CD4-positive, CD25-positive, alpha-beta regulatory T cell (primary cell): ENCODE measurements at regions not wholly inside any gene's neighbourhood (a gene's known extent, or its start where the extent isn't known, plus 50 kb on each side); places are given as distances from the start of the nearest gene placed in this dataset.

Experiments used
- ATAC-seq, 2 donors: fragments of 150-1000 bp; cut with Tn5 transposase; one replicate each; pipeline ENCODE4 v1.10.0; 2021; ENCODE audit warnings: low read depth in 2 of 2, moderate number of reproducible peaks in 2 of 2, moderate library complexity in 1 of 2
- DNase-seq, 3 donors: peaks; one replicate each; pipeline versions ENCODE4 v3.0.0 to v3.0.0-alpha.2; 2012 to 2022; ENCODE audit warnings: mixed read lengths in 1 of 3
- H3K27ac ChIP-seq: one replicate; pipeline ENCODE4 v1.7.0; 2013; ENCODE audit warnings: mild to moderate bottlenecking, low read length; ENCODE audit not compliant: insufficient read depth, poor library complexity, severe bottlenecking
- H3K27me3 ChIP-seq: one replicate; pipeline ENCODE4 v1.7.0; 2013; ENCODE audit warnings: low read length; ENCODE audit not compliant: control insufficient read depth, insufficient read depth
- H3K36me3 ChIP-seq: one replicate; pipeline ENCODE4 v1.7.0; 2013; ENCODE audit warnings: mild to moderate bottlenecking, low read length, moderate library complexity; ENCODE audit not compliant: control insufficient read depth, insufficient read depth
- H3K4me1 ChIP-seq: 2 replicates; pipeline ENCODE4 v1.7.0; 2013; ENCODE audit warnings: mild to moderate bottlenecking, low read length; ENCODE audit not compliant: insufficient read depth, control insufficient read depth, poor library complexity, severe bottlenecking
- H3K4me3 ChIP-seq: one replicate; pipeline ENCODE4 v1.7.0; 2013; ENCODE audit warnings: low read depth, mild to moderate bottlenecking, low read length, moderate library complexity
- H3K9me3 ChIP-seq, 2 experiments: 1 replicate in 1 of 2; 2 replicates in 1 of 2; pipeline ENCODE4 v1.7.0; 2013; ENCODE audit warnings: low read length in 2 of 2, mild to moderate bottlenecking in 1 of 2, moderate library complexity in 1 of 2; ENCODE audit not compliant: control insufficient read depth in 2 of 2
- H3K27ac Mint-ChIP-seq, 3 donors: one replicate each; pipeline ENCODE4 v1.8.0; 2020 to 2022; ENCODE audit warnings: mild to moderate bottlenecking in 3 of 3, mixed read lengths in 3 of 3, moderate library complexity in 2 of 3
- H3K27me3 Mint-ChIP-seq: one replicate; pipeline ENCODE4 v1.8.0; 2022; ENCODE audit warnings: mild to moderate bottlenecking, mixed read lengths
- H3K36me3 Mint-ChIP-seq: one replicate; pipeline ENCODE4 v1.8.0; 2020; ENCODE audit warnings: mixed read lengths
- H3K4me1 Mint-ChIP-seq, 4 donors: one replicate each; pipeline ENCODE4 v1.8.0; 2020 to 2022; ENCODE audit warnings: mixed read lengths in 4 of 4, mild to moderate bottlenecking in 1 of 4
- H3K4me3 Mint-ChIP-seq, 4 donors: one replicate each; pipeline ENCODE4 v1.8.0; 2020 to 2022; ENCODE audit warnings: mild to moderate bottlenecking in 4 of 4, mixed read lengths in 4 of 4, moderate library complexity in 3 of 4
- H3K9me3 Mint-ChIP-seq, 7 donors: one replicate each; pipeline ENCODE4 v1.8.0; 2020 to 2022; ENCODE audit warnings: mixed read lengths in 7 of 7, mild to moderate bottlenecking in 3 of 7, moderate library complexity in 2 of 7

DNA sequence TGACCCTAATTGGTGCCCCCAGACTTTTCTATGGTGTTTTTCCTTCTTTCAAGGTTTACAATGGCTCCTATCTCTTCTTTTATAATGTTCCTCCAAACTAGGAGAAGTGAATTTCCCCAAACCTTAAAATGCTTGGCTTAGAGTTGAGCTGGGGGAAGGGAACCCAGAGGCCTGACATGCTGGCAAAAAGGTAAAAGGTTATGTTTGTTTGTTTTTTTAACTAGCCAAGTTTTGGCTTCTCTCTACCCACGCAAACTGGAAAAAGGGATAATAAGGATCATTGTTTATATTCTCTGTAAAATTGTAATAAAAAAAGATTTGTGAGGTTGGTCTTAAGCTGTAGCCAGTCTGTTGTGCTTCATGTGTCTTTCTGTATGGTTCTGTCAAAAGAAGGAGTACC, 477.0 kb downstream of the IPMK start:
- Mint-ChIP-seq H3K9me3 (peaks cover 0 to 12% (median 7%) of the 10 kb centered on the region in 7 donors), H3K27me3 (no peaks in the 10 kb centered on the region), H3K4me3 (no peak overlapping the region), H3K27ac (no peak overlapping the region), H3K4me1 (no peaks in the 10 kb centered on the region), H3K36me3 (no peaks in the 10 kb centered on the region)
- H3K4me1 ChIP-seq = no peaks in the 10 kb centered on the region
- H3K27me3 ChIP-seq = no peaks in the 10 kb centered on the region
- ATAC-seq (no peak), DNase-seq (no peak)
- H3K9me3 ChIP-seq = no peaks in the 10 kb centered on the region
- no peaks in the 10 kb centered on the region for H3K36me3 ChIP-seq
- no peak overlapping the region for H3K4me3 ChIP-seq
- H3K27ac ChIP-seq = no peak overlapping the region

DNA sequence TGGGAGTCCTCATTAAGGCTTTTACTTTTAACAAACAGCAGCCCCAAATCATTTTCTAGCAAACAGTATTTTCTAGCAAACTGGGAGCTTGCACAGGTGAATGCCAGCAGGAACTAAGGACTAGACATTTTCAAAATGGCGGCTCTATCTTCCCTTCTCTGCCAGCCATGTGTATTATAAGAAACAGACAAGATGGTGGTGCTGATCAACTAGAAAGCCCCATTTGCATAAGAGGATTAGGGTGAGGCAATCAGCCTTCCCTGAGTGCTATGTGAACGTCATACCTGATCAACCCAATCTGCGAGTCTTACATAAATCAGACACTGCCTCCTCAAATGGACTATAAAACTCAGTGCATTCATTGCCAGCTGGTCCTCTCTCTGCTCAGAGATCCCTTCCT, 479.6 kb downstream of the IPMK start:
- Histone ChIP-seq H3K4me1 (no peaks in the 10 kb centered on the region), H3K36me3 (no peaks in the 10 kb centered on the region), H3K27me3 (no peaks in the 10 kb centered on the region), H3K9me3 (no peaks in the 10 kb centered on the region), H3K4me3 (no peak overlapping the region), H3K27ac (no peak overlapping the region)
- no peaks in the 10 kb centered on the region for H3K27me3 Mint-ChIP-seq
- no peaks in the 10 kb centered on the region for H3K36me3 Mint-ChIP-seq
- H3K9me3 Mint-ChIP-seq = peaks cover 0 to 14% (median 9%) of the 10 kb centered on the region in 7 donors
- H3K4me3 Mint-ChIP-seq = no peak overlapping the region
- ATAC-seq (no peak), DNase-seq (no peak)
- no peak overlapping the region for H3K27ac Mint-ChIP-seq
- no peaks in the 10 kb centered on the region for H3K4me1 Mint-ChIP-seq

DNA sequence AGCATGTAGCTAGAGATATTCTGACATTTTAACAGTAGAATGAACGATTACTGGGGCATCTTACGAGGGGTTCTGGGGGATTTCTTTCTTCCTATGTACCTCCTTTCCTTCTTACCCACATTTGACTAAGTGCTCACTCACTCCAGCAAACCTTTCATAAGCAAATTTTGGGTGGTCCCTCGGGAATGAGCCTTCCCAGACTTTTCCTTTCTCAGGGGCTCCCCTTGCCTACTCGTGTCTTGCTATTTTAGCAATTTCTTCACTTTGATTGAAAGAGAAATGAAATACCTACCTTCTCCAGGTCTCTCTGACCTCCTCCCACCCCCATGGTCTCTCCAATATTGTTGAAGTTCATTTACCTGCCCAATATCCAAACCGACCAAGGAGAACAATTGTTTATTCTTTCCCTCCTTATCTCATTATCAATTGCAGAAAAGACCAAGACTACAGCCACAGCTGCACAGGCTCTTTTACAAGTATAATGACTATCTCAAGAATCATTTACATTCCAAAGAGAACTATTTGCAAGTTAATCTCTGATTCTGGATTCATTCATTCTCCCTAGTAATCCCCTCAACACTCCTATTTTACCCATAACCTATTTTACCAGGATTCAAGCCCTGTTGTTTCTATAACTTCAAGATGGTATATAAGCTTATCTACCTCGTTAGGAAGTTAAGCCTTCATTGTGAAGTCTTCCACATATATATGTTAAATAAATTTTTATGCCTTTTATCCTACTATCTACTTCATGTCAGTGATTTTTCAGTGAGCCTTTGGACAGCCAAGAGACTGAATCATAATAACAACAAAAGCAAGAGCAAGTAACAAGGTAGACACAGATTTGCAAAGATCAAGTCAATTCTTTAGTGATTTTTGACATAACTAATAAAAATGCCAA, 480.6 kb downstream of the IPMK start:
- peaks cover 0 to 14% (median 9%) of the 10 kb centered on the region in 7 donors for H3K9me3 Mint-ChIP-seq
- Histone ChIP-seq H3K27ac (no peak overlapping the region), H3K36me3 (no peaks in the 10 kb centered on the region), H3K27me3 (no peaks in the 10 kb centered on the region), H3K9me3 (no peaks in the 10 kb centered on the region), H3K4me1 (no peaks in the 10 kb centered on the region), H3K4me3 (no peak overlapping the region)
- H3K27me3 Mint-ChIP-seq = no peaks in the 10 kb centered on the region
- H3K36me3 Mint-ChIP-seq = no peaks in the 10 kb centered on the region
- no peaks in the 10 kb centered on the region for H3K4me1 Mint-ChIP-seq
- no peak overlapping the region for H3K27ac Mint-ChIP-seq
- ATAC-seq (no peak), DNase-seq (no peak)
- no peak overlapping the region for H3K4me3 Mint-ChIP-seq

DNA sequence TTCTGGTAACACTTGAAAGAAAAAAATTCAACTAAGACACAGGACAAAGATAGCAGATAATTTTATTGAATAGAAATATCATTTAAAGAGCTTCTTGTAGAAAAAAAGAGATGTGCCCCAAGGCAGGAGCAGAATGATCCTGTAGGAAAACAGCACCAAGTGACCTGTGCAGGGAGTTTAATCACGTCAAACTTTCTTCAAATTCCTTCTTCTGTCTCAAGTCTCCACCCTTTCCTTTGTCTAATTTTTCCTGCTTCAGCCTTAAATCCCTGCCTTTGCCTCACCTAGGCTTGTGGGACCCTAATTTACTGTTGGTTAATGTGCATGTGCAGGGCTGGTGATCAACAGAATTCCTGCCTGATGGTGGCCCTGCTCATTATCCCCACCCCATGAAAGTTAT, 481.4 kb downstream of the IPMK start:
- Mint-ChIP-seq H3K4me3 (no peak overlapping the region), H3K27me3 (no peaks in the 10 kb centered on the region), H3K27ac (no peak overlapping the region), H3K36me3 (no peaks in the 10 kb centered on the region), H3K4me1 (no peaks in the 10 kb centered on the region), H3K9me3 (peaks cover 0 to 16% (median 10%) of the 10 kb centered on the region in 7 donors)
- no peak for ATAC-seq
- H3K4me3 ChIP-seq = no peak overlapping the region
- H3K36me3 ChIP-seq = no peaks in the 10 kb centered on the region
- H3K27me3 ChIP-seq = no peaks in the 10 kb centered on the region
- H3K4me1 ChIP-seq = no peaks in the 10 kb centered on the region
- no peak for DNase-seq
- H3K9me3 ChIP-seq = no peaks in the 10 kb centered on the region
- H3K27ac ChIP-seq = no peak overlapping the region

DNA sequence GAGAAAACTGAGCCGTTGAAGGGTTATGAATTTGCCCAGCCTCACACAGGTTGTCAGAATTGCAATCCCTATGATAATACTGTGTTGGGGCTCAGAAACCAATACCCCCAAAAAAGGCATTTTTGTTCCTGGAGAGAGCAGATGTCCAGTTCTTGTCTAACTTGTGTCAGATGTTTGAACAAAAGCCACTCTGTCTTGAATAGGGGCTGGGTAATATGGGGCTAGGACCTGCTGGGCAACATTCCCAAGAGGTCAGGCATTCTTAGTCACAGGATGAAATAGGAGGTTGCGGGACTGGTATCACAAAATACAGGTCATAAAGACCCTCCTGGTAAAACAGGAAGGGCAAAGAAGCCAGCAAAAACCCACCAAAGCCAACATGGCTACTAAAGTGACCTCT, 482.1 kb downstream of the IPMK start:
- H3K4me1 ChIP-seq = no peaks in the 10 kb centered on the region
- Mint-ChIP-seq H3K9me3 (peaks cover 0 to 18% (median 7%) of the 10 kb centered on the region in 7 donors), H3K36me3 (no peaks in the 10 kb centered on the region), H3K27ac (no peak overlapping the region), H3K4me3 (no peak overlapping the region), H3K4me1 (no peaks in the 10 kb centered on the region), H3K27me3 (no peaks in the 10 kb centered on the region)
- no peak overlapping the region for H3K4me3 ChIP-seq
- no peak overlapping the region for H3K27ac ChIP-seq
- H3K27me3 ChIP-seq = no peaks in the 10 kb centered on the region
- H3K9me3 ChIP-seq = no peaks in the 10 kb centered on the region
- DNase-seq = no peak
- no peak for ATAC-seq
- no peaks in the 10 kb centered on the region for H3K36me3 ChIP-seq

DNA sequence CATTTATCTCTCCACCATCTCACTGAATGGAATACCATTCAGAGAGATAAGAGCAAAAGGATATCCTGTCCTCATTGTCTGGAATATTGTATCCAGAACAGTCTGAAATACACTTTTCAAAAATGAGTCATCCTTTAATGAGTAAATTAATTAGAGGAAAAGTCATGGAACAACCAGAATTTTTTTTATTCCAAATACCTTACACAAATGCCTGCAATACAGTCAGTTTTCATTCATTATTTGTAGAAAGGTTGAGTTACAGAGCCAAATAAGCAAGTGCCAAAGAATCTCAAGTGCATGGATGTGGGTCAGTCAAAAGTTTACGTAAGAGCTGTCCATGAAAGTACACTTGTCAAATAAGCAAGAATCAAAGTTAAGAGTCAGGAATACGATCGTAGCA, 482.6 kb downstream of the IPMK start:
- DNase-seq = no peak
- Mint-ChIP-seq H3K27me3 (no peaks in the 10 kb centered on the region), H3K4me1 (no peaks in the 10 kb centered on the region), H3K9me3 (peaks cover 0 to 18% (median 7%) of the 10 kb centered on the region in 7 donors), H3K27ac (no peak overlapping the region), H3K4me3 (no peak overlapping the region), H3K36me3 (no peaks in the 10 kb centered on the region)
- no peaks in the 10 kb centered on the region for H3K4me1 ChIP-seq
- H3K36me3 ChIP-seq = no peaks in the 10 kb centered on the region
- no peaks in the 10 kb centered on the region for H3K9me3 ChIP-seq
- H3K27ac ChIP-seq = no peak overlapping the region
- no peak for ATAC-seq
- no peaks in the 10 kb centered on the region for H3K27me3 ChIP-seq
- H3K4me3 ChIP-seq = no peak overlapping the region

DNA sequence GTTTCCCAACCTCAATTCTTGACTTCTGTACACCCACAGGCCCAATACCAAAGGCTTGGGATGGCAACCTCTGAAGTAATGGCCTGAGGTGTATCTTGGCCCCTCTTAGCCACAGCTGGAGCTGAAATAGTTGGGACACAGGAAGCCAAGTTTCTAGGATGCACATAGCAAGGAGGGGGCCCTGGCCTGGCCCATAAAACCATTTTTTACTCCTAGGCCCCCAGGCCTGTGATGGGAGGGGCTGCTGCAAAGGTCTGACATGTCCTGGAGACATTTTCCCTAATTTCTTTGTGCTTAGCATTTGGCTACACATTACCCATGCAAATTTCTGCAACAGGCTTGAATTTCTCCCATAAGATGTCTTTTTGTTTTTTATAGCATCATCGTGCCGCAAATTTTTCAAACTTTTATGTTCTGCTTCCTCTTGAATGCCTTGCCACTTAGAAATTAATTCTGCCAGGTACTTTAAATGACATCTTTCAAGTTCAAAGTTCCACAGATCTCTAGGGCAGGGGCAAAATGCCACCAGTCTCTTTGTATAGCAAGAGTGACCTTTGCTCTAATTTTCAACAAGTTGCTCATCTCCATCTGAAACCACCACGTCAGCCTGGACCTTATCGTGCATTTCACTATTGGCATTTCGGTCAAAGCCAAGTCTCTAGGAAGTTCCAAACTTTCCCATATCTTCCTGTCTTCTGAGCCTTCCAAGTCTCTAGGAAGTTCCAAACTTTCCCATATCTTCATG, 490.8 kb downstream of the IPMK start:
- H3K4me3 ChIP-seq = no peak overlapping the region
- H3K9me3 ChIP-seq = peaks cover 0 to 6% of the 10 kb centered on the region in 2 experiments
- no peaks in the 10 kb centered on the region for H3K36me3 ChIP-seq
- H3K27ac ChIP-seq = no peak overlapping the region
- Mint-ChIP-seq H3K4me3 (no peak overlapping the region), H3K36me3 (no peaks in the 10 kb centered on the region), H3K9me3 (peaks cover 0 to 13% (median 4%) of the 10 kb centered on the region in 7 donors), H3K27me3 (no peaks in the 10 kb centered on the region), H3K4me1 (no peaks in the 10 kb centered on the region), H3K27ac (no peak overlapping the region)
- ATAC-seq (no peak), DNase-seq (no peak)
- H3K4me1 ChIP-seq = no peaks in the 10 kb centered on the region
- H3K27me3 ChIP-seq = no peaks in the 10 kb centered on the region
